Adrenal gland (tissue), 5 donors: ENCODE measurements at regions not wholly inside any gene's neighbourhood (a gene's known extent, or its start where the extent isn't known, plus 50 kb on each side); places are given as distances from the start of the nearest gene placed in this dataset.

Source experiments
- CTCF ChIP-seq, 6 experiments: fragments of 450-650 bp in 4 of 6; fragments of 200-600 bp in 2 of 6; sonication (generic) in 1 of 6; IDR thresholded peaks; 1 replicate in 5 of 6; 2 replicates in 1 of 6; pipeline versions ENCODE4 v1.5.1 to v1.8.0; 2016 to 2021; ENCODE audit warnings: antibody characterized with exemption in 6 of 6, mild to moderate bottlenecking in 2 of 6, moderate library complexity in 1 of 6
- POLR2A ChIP-seq, 2 donors: fragments of 450-650 bp; IDR thresholded peaks; one replicate each; pipeline ENCODE4 v1.6.1; 2017; ENCODE audit warnings: antibody characterized with exemption in 2 of 2, mild to moderate bottlenecking in 2 of 2, moderate library complexity in 1 of 2
- donor health status: DM: no; HTN: no; CAD: no.

- TF ChIP-seq CTCF (IDR thresholded peaks at IDR 0.05), result no peak
- TF ChIP-seq POLR2A (IDR thresholded peaks at IDR 0.05), result no peak
Observed at GRCh38 chr4:100682477-100683218, 164.8 kb upstream of the EMCN start.
